HepG2 (cell line): ENCODE measurements at regions not wholly inside any gene's neighbourhood (a gene's known extent, or its start where the extent isn't known, plus 50 kb on each side); places are given as distances from the start of the nearest gene placed in this dataset.

ENCODE experiments used
- ATAC-seq: fragments of 200-7000 bp; cut with Tn5 transposase; 3 replicates; pipeline ENCODE4 v1.9.1; 2020; ENCODE audit warnings: mild to moderate bottlenecking, moderate library complexity
- BruUV-seq: library from RNA; stranded (reverse); fragments of 400-500 nt; replicated peaks from 2 replicates; lab custom pipeline; 2021; lab: Mats Ljungman, UMichigan
- CTCF ChIA-PET: fragments of 300-600 bp; formaldehyde crosslinking; extraction: SDS; loops from one replicate; lab custom pipeline; 2021; ENCODE audit warnings: low total read pairs, inconsistent platforms, low intra/inter-chr PET ratio; lab: Yijun Ruan, JAX
- POLR2A ChIA-PET: fragments of 350-600 bp; sonication (Branson Sonifier 250); formaldehyde crosslinking; loops from one replicate; lab custom pipeline; 2020; ENCODE audit warnings: antibody characterized with exemption, inconsistent platforms; lab: Yijun Ruan, JAX
- DNase-seq: peaks from one replicate; pipeline ENCODE4 v3.0.0-alpha.2; 2015; ENCODE audit warnings: low spot score
- FAIRE-seq: peaks from 3 replicates; lab custom pipeline; 2011; peaks lifted over from hg19 to GRCh38; lab: Jason Lieb, UNC
- H2AFZ ChIP-seq: one replicate; pipeline ENCODE4 v1.6.1; 2011; ENCODE audit warnings: low read length, inconsistent platforms
- H3K27ac ChIP-seq: fragments of 300-600 bp; 3 replicates; pipeline ENCODE4 v1.8.0; 2011; ENCODE audit warnings: mixed run types, mild to moderate bottlenecking, mixed read lengths, low read length, inconsistent platforms; ENCODE audit not compliant: insufficient read depth; ENCODE audit errors: extremely low read length
- H3K27me3 ChIP-seq, 2 experiments: fragments of 200-600 bp in 1 of 2; 2 replicates in 1 of 2; 3 replicates in 1 of 2; pipeline versions ENCODE4 v1.6.0 to v1.8.0; 2011; ENCODE audit warnings: low read length in 2 of 2, mild to moderate bottlenecking in 2 of 2, moderate library complexity in 2 of 2, inconsistent platforms in 1 of 2; ENCODE audit not compliant: insufficient read depth in 2 of 2, control insufficient read depth in 1 of 2
- H3K36me3 ChIP-seq, 2 experiments: fragments of 200-600 bp in 1 of 2; replicated peaks in 1 of 2; 2 replicates in 1 of 2; 3 replicates in 1 of 2; pipeline versions ENCODE4 v1.5.1 to v1.8.0; 2011; ENCODE audit warnings: low read length in 2 of 2, inconsistent platforms in 1 of 2; ENCODE audit not compliant: insufficient read depth in 2 of 2, control insufficient read depth in 1 of 2
- H3K4me1 ChIP-seq: 2 replicates; pipeline ENCODE4 v1.5.1; 2012; ENCODE audit warnings: low read length, inconsistent platforms; ENCODE audit not compliant: insufficient read depth
- H3K4me2 ChIP-seq: 2 replicates; pipeline ENCODE4 v1.6.0; 2011; ENCODE audit warnings: low read depth, low read length, inconsistent platforms
- H3K4me3 ChIP-seq, 3 experiments: fragments of 200-600 bp in 1 of 3; sonication (generic), shearing (Covaris generic) in 1 of 3; replicated peaks in 1 of 3; 2 replicates each; pipeline ENCODE4 v1.5.1; 2011 to 2016; ENCODE audit warnings: low read length in 3 of 3, inconsistent platforms in 2 of 3, low read depth in 2 of 3, mild to moderate bottlenecking in 2 of 3, control low read depth in 1 of 3, mixed read lengths in 1 of 3; ENCODE audit not compliant: insufficient read depth in 1 of 3
- H3K79me2 ChIP-seq: one replicate; pipeline ENCODE4 v1.6.1; 2011; ENCODE audit warnings: low read length, inconsistent platforms; ENCODE audit not compliant: insufficient read depth
- H3K9ac ChIP-seq: 2 replicates; pipeline ENCODE4 v1.6.0; 2011; ENCODE audit warnings: mild to moderate bottlenecking, low read depth, low read length, inconsistent platforms; ENCODE audit not compliant: insufficient read depth
- H3K9me3 ChIP-seq: 2 replicates; pipeline ENCODE4 v1.5.1; 2012; ENCODE audit warnings: mild to moderate bottlenecking, low read length
- H4K20me1 ChIP-seq: 2 replicates; pipeline ENCODE4 v1.6.0; 2011; ENCODE audit warnings: inconsistent platforms, mild to moderate bottlenecking, low read length, moderate library complexity; ENCODE audit not compliant: insufficient read depth
- CHD4 ChIP-seq: fragments of 200-600 bp; sonication (generic); IDR thresholded peaks from 2 replicates; pipeline ENCODE4 v1.7.0; 2017; ENCODE audit warnings: mild to moderate bottlenecking, low read length, borderline replicate concordance
- DNMT1 ChIP-seq: sonication (generic); formaldehyde crosslinking; IDR thresholded peaks from 2 replicates; pipeline ENCODE4 v1.5.1; 2020; ENCODE audit warnings: mild to moderate bottlenecking, missing genetic modification reagents
- ESRRA ChIP-seq: sonication (generic); formaldehyde crosslinking; IDR thresholded peaks from 2 replicates; pipeline ENCODE4 v1.5.1; 2020; ENCODE audit warnings: mild to moderate bottlenecking, low read depth, missing genetic modification reagents
- GPN1 ChIP-seq: sonication (generic); formaldehyde crosslinking; IDR thresholded peaks from 2 replicates; pipeline ENCODE4 v1.5.1; 2020; ENCODE audit warnings: missing genetic modification reagents, borderline replicate concordance
- MYC ChIP-seq: sonication (generic); formaldehyde crosslinking; IDR thresholded peaks from 2 replicates; pipeline ENCODE4 v1.9.0; 2021; ENCODE audit warnings: missing genetic modification reagents, borderline replicate concordance
- SRF ChIP-seq: IDR thresholded peaks from 2 replicates; pipeline ENCODE4 v1.6.1; 2011; ENCODE audit warnings: mild to moderate bottlenecking, low read depth, low read length, moderate library complexity
- THAP9 ChIP-seq: sonication (generic); formaldehyde crosslinking; IDR thresholded peaks from 2 replicates; pipeline ENCODE4; 2020; ENCODE audit warnings: missing genetic modification reagents, mild to moderate bottlenecking, borderline replicate concordance
- ZNF18 ChIP-seq: sonication (generic); formaldehyde crosslinking; IDR thresholded peaks from 2 replicates; pipeline ENCODE4 v1.8.0; 2022; ENCODE audit warnings: mild to moderate bottlenecking, missing genetic modification reagents; ENCODE audit not compliant: insufficient replicate concordance
- ZNF264 ChIP-seq: sonication (generic); formaldehyde crosslinking; IDR thresholded peaks from 2 replicates; pipeline ENCODE4 v1.4.0; 2020; ENCODE audit warnings: missing genetic modification reagents
- ZNF33A ChIP-seq: sonication (generic); formaldehyde crosslinking; IDR thresholded peaks from 2 replicates; pipeline ENCODE4 v1.5.1; 2020; ENCODE audit warnings: missing genetic modification reagents, mild to moderate bottlenecking, moderate library complexity, borderline replicate concordance
- WGBS: methylation state at CpG from one replicate; pipeline ENCODE4 v1.1.6; 2017; ENCODE audit warnings: low lambda C conversion rate; 5-methylcytosine and 5-hydroxymethylcytosine counted together
- in situ Hi-C: cut with HindIII; loops from 2 replicates; pipeline ENCODE4 v1.10.0; 2017; ENCODE audit warnings: low pct_unique_long_range_greater_than_20kb; ENCODE audit not compliant: extremely low pct_ligation_motif_present
- intact Hi-C: fragments of 100-400 bp; cut with micrococcal nuclease; formaldehyde crosslinking; loops from one replicate; pipeline ENCODE4 v1.10.0; 2022; ENCODE audit not compliant: unreplicated experiment

GRCh38 chr1:209427277-209427676, 156.2 kb upstream of the CAMK1G start:
- BruUV-seq, result no TSS peak

More at GRCh38 chr1:209427277-209427676, 156.2 kb upstream of the CAMK1G start:
- H3K27ac ChIP-seq, result no peak overlapping the region
- H2AFZ ChIP-seq, result no peak overlapping the region
- no peaks in the 10 kb centered on the region; a peak in 1 of 5 replicates for H3K27me3 ChIP-seq
- POLR2A ChIA-PET, result no interaction called here
- no peak overlapping the region for H3K9ac ChIP-seq
- no peak overlapping the region for H3K4me2 ChIP-seq
- in situ Hi-C loops (no loop called here), intact Hi-C loops (no loop called here)
- H3K4me3 ChIP-seq, result no peak overlapping the region
- no peak for ATAC-seq
- 0% methylated on average over 7 of the region's 7 CpGs for WGBS
- no peaks in the 10 kb centered on the region for H3K36me3 ChIP-seq
- no peaks in the 10 kb centered on the region for H4K20me1 ChIP-seq
- CTCF ChIA-PET, result no interaction called here
- TF ChIP-seq ZNF18 (CRISPR knock-in tag) (no peak), ZNF264 (CRISPR knock-in tag) (no peak), ESRRA (CRISPR knock-in tag) (no peak), DNMT1 (CRISPR knock-in tag) (no peak), GPN1 (CRISPR knock-in tag) (no peak), CHD4 (no peak), ZNF33A (no peak), MYC (CRISPR knock-in tag) (no peak), SRF (no peak), THAP9 (CRISPR knock-in tag) (no peak)
- TF ChIP-seq, all 625 proteins: peak for 0
- Histone ChIP-seq H3K4me1 (no peaks in the 10 kb centered on the region), H3K9me3 (no peaks in the 10 kb centered on the region), H3K79me2 (no peaks in the 10 kb centered on the region)
- FAIRE-seq (no peak), DNase-seq (no peak)
